Neutrophil (primary cell): ENCODE measurements at regions not wholly inside any gene's neighbourhood (a gene's known extent, or its start where the extent isn't known, plus 50 kb on each side); places are given as distances from the start of the nearest gene placed in this dataset.
"Not testable (repeated sequence)": the region's sequence is repeated elsewhere in the genome, so short reads cannot be mapped to it uniquely, and the experiment has no call there.

Source experiments
- H3K27ac ChIP-seq: fragments of 200-600 bp; sonication (generic); 2 replicates; pipeline ENCODE4 v1.5.1; 2016; ENCODE audit warnings: mild to moderate bottlenecking, moderate library complexity
- H3K27me3 ChIP-seq: fragments of 200-600 bp; sonication (generic); 2 replicates; pipeline ENCODE4 v1.6.0; 2016; ENCODE audit warnings: mild to moderate bottlenecking
- H3K36me3 ChIP-seq: fragments of 200-600 bp; sonication (generic); 2 replicates; pipeline ENCODE4 v1.5.1; 2017
- H3K4me1 ChIP-seq, 2 experiments: fragments of 200-600 bp in 1 of 2; sonication (generic) in 1 of 2; 1 replicate in 1 of 2; 2 replicates in 1 of 2; pipeline versions ENCODE4 v1.5.1 to v1.6.1; 2013 to 2016; ENCODE audit warnings: low read depth in 1 of 2, low read length in 1 of 2, mild to moderate bottlenecking in 1 of 2, moderate library complexity in 1 of 2; ENCODE audit not compliant: control insufficient read depth in 1 of 2, insufficient read depth in 1 of 2
- H3K4me3 ChIP-seq, 2 experiments: fragments of 200-600 bp in 1 of 2; sonication (generic) in 1 of 2; 1 replicate in 1 of 2; 2 replicates in 1 of 2; pipeline ENCODE4 v1.5.1; 2013 to 2016; ENCODE audit warnings: low read depth in 1 of 2, low read length in 1 of 2, mild to moderate bottlenecking in 1 of 2, moderate library complexity in 1 of 2
- H3K9me3 ChIP-seq: fragments of 200-600 bp; sonication (generic); 2 replicates; pipeline ENCODE4 v1.5.1; 2016
- CTCF ChIP-seq: fragments of 200-600 bp; sonication (generic); IDR thresholded peaks from 2 replicates; pipeline ENCODE4 v1.5.1; 2016; ENCODE audit warnings: antibody characterized with exemption

DNA sequence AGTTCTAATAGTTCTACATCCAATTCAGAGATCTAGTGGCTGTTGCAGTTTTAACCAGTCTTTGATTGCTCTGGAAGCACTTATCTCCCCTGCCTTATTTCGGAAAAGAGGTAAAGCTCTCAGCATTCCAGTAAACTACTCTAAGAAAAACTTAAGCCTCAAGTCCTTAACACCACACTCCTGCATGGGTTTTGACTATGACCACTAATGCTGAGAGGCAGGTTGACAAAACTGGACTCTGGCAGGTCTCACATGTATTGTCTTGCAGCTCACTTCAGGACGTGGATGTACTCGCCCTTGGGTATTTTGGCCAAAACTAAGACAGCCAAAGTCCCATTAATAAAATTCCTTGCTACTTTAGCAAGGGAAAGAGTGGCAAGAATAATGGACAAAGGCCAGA lies 405.9 kb upstream of the GRM7 start:
- Histone ChIP-seq H3K9me3 (no peaks in the 10 kb centered on the region), H3K4me3 (no peak overlapping the region), H3K4me1 (no peaks in the 10 kb centered on the region), H3K36me3 (no peaks in the 10 kb centered on the region), H3K27me3 (no peaks in the 10 kb centered on the region), H3K27ac (no peak overlapping the region)
- TF ChIP-seq CTCF: no peak

- no peak overlapping the region for H3K27ac ChIP-seq
- no peak overlapping the region for H3K4me3 ChIP-seq
- no peaks in the 10 kb centered on the region for H3K4me1 ChIP-seq
- H3K36me3 ChIP-seq: no peaks in the 10 kb centered on the region
- H3K9me3 ChIP-seq: no peaks in the 10 kb centered on the region
- TF ChIP-seq CTCF: no peak
- no peaks in the 10 kb centered on the region for H3K27me3 ChIP-seq
Measured at GRCh38 chr3:6467186-6467585, 393.7 kb upstream of the GRM7 start.

GRCh38 chr3:6468589-6468988 lies 392.3 kb upstream of the GRM7 start:
- TF ChIP-seq CTCF: no peak
- H3K36me3 ChIP-seq: no peaks in the 10 kb centered on the region

GRCh38 chr3:6471744-6472143 lies 389.2 kb upstream of the GRM7 start:
- Histone ChIP-seq H3K27ac (no peak overlapping the region), H3K9me3 (no peaks in the 10 kb centered on the region), H3K4me3 (no peak overlapping the region), H3K4me1 (no peaks in the 10 kb centered on the region), H3K36me3 (no peaks in the 10 kb centered on the region), H3K27me3 (no peaks in the 10 kb centered on the region)
- TF ChIP-seq CTCF: no peak

More at GRCh38 chr3:6468589-6468988, 392.3 kb upstream of the GRM7 start:
- Histone ChIP-seq H3K9me3 (no peaks in the 10 kb centered on the region), H3K4me3 (no peak overlapping the region), H3K27me3 (no peaks in the 10 kb centered on the region), H3K4me1 (no peaks in the 10 kb centered on the region), H3K27ac (no peak overlapping the region)

DNA sequence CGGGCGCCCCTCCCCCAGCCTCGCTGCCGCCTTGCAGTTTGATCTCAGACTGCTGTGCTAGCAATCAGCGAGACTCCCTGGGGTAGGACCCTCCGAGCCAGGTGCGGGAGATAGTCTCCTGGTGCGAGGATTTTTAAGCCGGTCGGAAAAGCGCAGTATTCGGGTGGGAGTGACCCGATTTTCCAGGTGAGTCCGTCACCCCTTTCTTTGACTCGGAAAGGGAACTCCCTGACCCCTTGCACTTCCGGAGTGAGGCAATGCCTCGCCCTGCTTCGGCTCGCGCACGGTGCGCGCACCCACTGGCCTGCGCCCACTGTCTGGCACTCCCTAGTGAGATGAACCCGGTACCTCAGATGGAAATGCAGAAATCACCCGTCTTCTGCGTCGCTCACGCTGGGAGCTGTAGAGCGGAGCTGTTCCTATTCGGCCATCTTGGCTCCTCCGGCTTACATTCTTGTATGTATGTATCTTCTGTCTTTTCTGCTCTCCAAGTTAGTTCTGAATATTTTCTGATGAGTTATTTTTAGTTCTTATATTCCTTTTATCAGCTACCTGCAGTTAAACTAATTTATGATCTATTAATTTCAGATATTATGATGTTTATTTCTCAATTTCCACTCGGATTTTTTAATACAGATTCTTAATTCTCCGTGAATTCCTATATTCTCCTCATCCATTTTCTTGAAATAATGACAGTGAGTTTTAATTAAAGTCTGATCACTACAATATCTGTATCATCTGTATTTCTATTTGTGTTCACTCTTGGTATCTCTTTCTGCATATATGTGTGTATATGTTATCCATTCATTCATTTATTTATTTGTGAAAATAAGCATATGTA lies 370.2 kb upstream of the GRM7 start:
- H3K36me3 ChIP-seq, H3K4me1 ChIP-seq, H3K27me3 ChIP-seq, H3K9me3 ChIP-seq, H3K4me3 ChIP-seq, H3K27ac ChIP-seq: not testable (repeated sequence)

DNA sequence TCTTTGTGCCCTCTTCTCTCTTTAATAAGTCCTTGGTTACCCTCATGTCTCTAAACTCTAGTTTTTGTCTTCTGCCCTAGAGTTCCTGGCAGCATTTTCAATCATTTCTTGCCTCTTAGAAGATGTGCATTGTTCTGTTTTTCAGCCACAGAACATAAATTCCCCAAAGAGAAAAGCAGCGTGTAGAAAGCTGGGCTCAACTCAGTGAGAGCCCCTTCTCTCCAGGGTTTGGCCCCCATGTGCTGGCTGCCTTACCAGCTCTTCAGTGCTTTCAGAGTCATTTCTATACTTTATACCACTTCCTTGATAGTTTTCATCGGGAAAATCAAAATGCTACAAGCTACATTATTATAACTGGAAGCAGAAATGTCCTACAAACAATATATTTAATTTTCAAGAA lies 369.1 kb upstream of the GRM7 start:
- no peak for TF ChIP-seq CTCF
- H3K9me3 ChIP-seq: no peaks in the 10 kb centered on the region
- no peaks in the 10 kb centered on the region for H3K36me3 ChIP-seq
- no peaks in the 10 kb centered on the region for H3K4me1 ChIP-seq
- H3K4me3 ChIP-seq: no peak overlapping the region
- H3K27ac ChIP-seq: no peak overlapping the region
- no peaks in the 10 kb centered on the region for H3K27me3 ChIP-seq
